Naive B cell (primary cell): ENCODE measurements at regions not wholly inside any gene's neighbourhood (a gene's known extent, or its start where the extent isn't known, plus 50 kb on each side); places are given as distances from the start of the nearest gene placed in this dataset.
A peak's percentile ranks its signal among the peaks of the same experiment; 100 is the strongest.

ENCODE experiments used
- ATAC-seq, 2 donors: fragments of 150-1000 bp; cut with Tn5 transposase; 2 replicates each; pipeline ENCODE4 v1.10.0; 2021; ENCODE audit warnings: low read depth in 2 of 2, mild to moderate bottlenecking in 2 of 2, moderate library complexity in 2 of 2
- DNase-seq: peaks from one replicate; pipeline ENCODE4 v3.0.0; 2022
- H3K27ac Mint-ChIP-seq, 6 donors: one replicate each; pipeline ENCODE4 v1.8.0; 2020 to 2022; ENCODE audit warnings: mild to moderate bottlenecking in 6 of 6, mixed read lengths in 6 of 6, moderate library complexity in 5 of 6, inconsistent platforms in 2 of 6
- H3K27me3 Mint-ChIP-seq, 3 donors: one replicate each; pipeline ENCODE4 v1.8.0; 2021 to 2022; ENCODE audit warnings: mixed read lengths in 3 of 3, mild to moderate bottlenecking in 1 of 3
- H3K36me3 Mint-ChIP-seq, 2 donors: one replicate each; pipeline ENCODE4 v1.8.0; 2020 to 2022; ENCODE audit warnings: mixed read lengths in 2 of 2, inconsistent platforms in 1 of 2, mild to moderate bottlenecking in 1 of 2
- H3K4me1 Mint-ChIP-seq, 3 donors: one replicate each; pipeline ENCODE4 v1.8.0; 2020 to 2022; ENCODE audit warnings: mixed read lengths in 3 of 3, inconsistent platforms in 1 of 3, mild to moderate bottlenecking in 1 of 3, moderate library complexity in 1 of 3
- H3K4me3 Mint-ChIP-seq, 8 donors: one replicate each; pipeline ENCODE4 v1.8.0; 2020 to 2022; ENCODE audit warnings: mild to moderate bottlenecking in 8 of 8, mixed read lengths in 8 of 8, moderate library complexity in 8 of 8, inconsistent platforms in 2 of 8
- H3K9me3 Mint-ChIP-seq, 7 donors: one replicate each; pipeline ENCODE4 v1.8.0; 2020 to 2022; ENCODE audit warnings: mixed read lengths in 7 of 7, mild to moderate bottlenecking in 5 of 7, inconsistent platforms in 2 of 7, moderate library complexity in 1 of 7

- ATAC-seq = no peak
- H3K9me3 Mint-ChIP-seq = peaks cover 0 to 5% (median 0%) of the 10 kb centered on the region in 7 donors
- DNase-seq = no peak
- H3K27me3 Mint-ChIP-seq = no peaks in the 10 kb centered on the region
- peaks cover 13 to 25% (median 15%) of the 10 kb centered on the region in 3 donors for H3K4me1 Mint-ChIP-seq
- H3K4me3 Mint-ChIP-seq = no peak overlapping the region
- peak overlapping the region in 2 of 6 donors; percentile 19 to 34 for H3K27ac Mint-ChIP-seq
- H3K36me3 Mint-ChIP-seq = no peaks in the 10 kb centered on the region
Observed at GRCh38 chr13:40076765-40077362, 421.4 kb downstream of the COG6 start.

- Mint-ChIP-seq H3K9me3 (peaks cover 0 to 5% (median 0%) of the 10 kb centered on the region in 7 donors), H3K27me3 (peaks cover 0 to 2% (median 0%) of the 10 kb centered on the region in 3 donors), H3K36me3 (no peaks in the 10 kb centered on the region), H3K27ac (peak overlapping the region in 2 of 6 donors; percentile 29 to 34), H3K4me1 (peaks cover 13 to 25% (median 15%) of the 10 kb centered on the region in 3 donors), H3K4me3 (no peak overlapping the region)
- DNase-seq (no peak), ATAC-seq (no peak)
Observed at GRCh38 chr13:40077396-40078027, 422.1 kb downstream of the COG6 start.

GRCh38 chr13:40079721-40080120 lies 424.3 kb downstream of the COG6 start:
- H3K27ac Mint-ChIP-seq = no peak overlapping the region
- ATAC-seq (no peak), DNase-seq (no peak)
- H3K9me3 Mint-ChIP-seq = peaks cover 0 to 5% (median 0%) of the 10 kb centered on the region in 7 donors
- no peak overlapping the region for H3K4me3 Mint-ChIP-seq
- no peaks in the 10 kb centered on the region for H3K36me3 Mint-ChIP-seq
- peaks cover 0 to 6% (median 0%) of the 10 kb centered on the region in 3 donors for H3K27me3 Mint-ChIP-seq
- peaks cover 10 to 25% (median 15%) of the 10 kb centered on the region in 3 donors for H3K4me1 Mint-ChIP-seq

GRCh38 chr13:40080676-40081075 lies 425.2 kb downstream of the COG6 start:
- H3K4me3 Mint-ChIP-seq = no peak overlapping the region
- H3K9me3 Mint-ChIP-seq = peaks cover 0 to 5% (median 0%) of the 10 kb centered on the region in 7 donors
- H3K4me1 Mint-ChIP-seq = peaks cover 10 to 17% (median 15%) of the 10 kb centered on the region in 3 donors
- DNase-seq (no peak), ATAC-seq (no peak)
- no peaks in the 10 kb centered on the region for H3K36me3 Mint-ChIP-seq
- H3K27me3 Mint-ChIP-seq = peaks cover 0 to 10% (median 0%) of the 10 kb centered on the region in 3 donors
- H3K27ac Mint-ChIP-seq = no peak overlapping the region

- no peaks in the 10 kb centered on the region for H3K36me3 Mint-ChIP-seq
- ATAC-seq = no peak
- peaks cover 0 to 10% (median 0%) of the 10 kb centered on the region in 3 donors for H3K27me3 Mint-ChIP-seq
- H3K4me3 Mint-ChIP-seq = no peak overlapping the region
- peaks cover 0 to 1% (median 0%) of the 10 kb centered on the region in 7 donors for H3K9me3 Mint-ChIP-seq
- H3K27ac Mint-ChIP-seq = peak overlapping the region in 1 of 6 donors; percentile 44
- DNase-seq = no peak
- H3K4me1 Mint-ChIP-seq = peaks cover 2 to 3% (median 2%) of the 10 kb centered on the region in 3 donors
Observed at GRCh38 chr13:40082639-40083038, 427.2 kb downstream of the COG6 start.

GRCh38 chr13:40083841-40084240 lies 428.4 kb downstream of the COG6 start:
- peaks cover 0 to 10% (median 0%) of the 10 kb centered on the region in 3 donors for H3K27me3 Mint-ChIP-seq
- H3K36me3 Mint-ChIP-seq = no peaks in the 10 kb centered on the region
- no peak for DNase-seq
- H3K9me3 Mint-ChIP-seq = no peaks in the 10 kb centered on the region
- peak overlapping the region in 1 of 6 donors; percentile 79 for H3K27ac Mint-ChIP-seq
- H3K4me3 Mint-ChIP-seq = no peak overlapping the region
- ATAC-seq = no peak
- H3K4me1 Mint-ChIP-seq = no peaks in the 10 kb centered on the region

GRCh38 chr13:40084934-40085333 lies 429.5 kb downstream of the COG6 start:
- H3K4me1 Mint-ChIP-seq = peaks cover 0 to 1% (median 0%) of the 10 kb centered on the region in 3 donors
- no peak overlapping the region for H3K4me3 Mint-ChIP-seq
- DNase-seq = no peak
- no peak overlapping the region for H3K27ac Mint-ChIP-seq
- H3K9me3 Mint-ChIP-seq = no peaks in the 10 kb centered on the region
- no peaks in the 10 kb centered on the region for H3K36me3 Mint-ChIP-seq
- H3K27me3 Mint-ChIP-seq = peaks cover 0 to 10% (median 0%) of the 10 kb centered on the region in 3 donors
- ATAC-seq = no peak

GRCh38 chr13:40087091-40088002 lies 431.9 kb downstream of the COG6 start:
- Mint-ChIP-seq H3K4me1 (peaks cover 0 to 5% (median 0%) of the 10 kb centered on the region in 3 donors), H3K27me3 (peaks cover 0 to 9% (median 0%) of the 10 kb centered on the region in 3 donors), H3K9me3 (no peaks in the 10 kb centered on the region), H3K27ac (peak overlapping the region in 2 of 6 donors; percentile 16 to 22), H3K36me3 (no peaks in the 10 kb centered on the region), H3K4me3 (no peak overlapping the region)
- DNase-seq = no peak
- no peak for ATAC-seq

GRCh38 chr13:40094056-40094455 lies 438.6 kb downstream of the COG6 start:
- no peak for DNase-seq

GRCh38 chr13:40095695-40096356 lies 440.4 kb downstream of the COG6 start:
- no peak overlapping the region for H3K4me3 Mint-ChIP-seq
- H3K36me3 Mint-ChIP-seq = peaks cover 0 to 11% of the 10 kb centered on the region in 2 donors
- no peak for DNase-seq
- no peak for ATAC-seq
- H3K9me3 Mint-ChIP-seq = peaks cover 0 to 9% (median 5%) of the 10 kb centered on the region in 7 donors
- peaks cover 6 to 23% (median 17%) of the 10 kb centered on the region in 3 donors for H3K4me1 Mint-ChIP-seq
- peak overlapping the region in 1 of 6 donors; percentile 22 for H3K27ac Mint-ChIP-seq
- H3K27me3 Mint-ChIP-seq = peaks cover 0 to 5% (median 0%) of the 10 kb centered on the region in 3 donors

More at GRCh38 chr13:40094056-40094455, 438.6 kb downstream of the COG6 start:
- Mint-ChIP-seq H3K36me3 (peaks cover 0 to 9% of the 10 kb centered on the region in 2 donors), H3K9me3 (peaks cover 0 to 8% (median 4%) of the 10 kb centered on the region in 7 donors), H3K27ac (no peak overlapping the region), H3K4me3 (no peak overlapping the region), H3K4me1 (peaks cover 6 to 21% (median 19%) of the 10 kb centered on the region in 3 donors), H3K27me3 (peaks cover 0 to 5% (median 0%) of the 10 kb centered on the region in 3 donors)
- ATAC-seq = no peak

GRCh38 chr13:40096357-40096901 lies 441.0 kb downstream of the COG6 start:
- DNase-seq (no peak), ATAC-seq (no peak)
- H3K36me3 Mint-ChIP-seq = peaks cover 0 to 11% of the 10 kb centered on the region in 2 donors
- H3K27me3 Mint-ChIP-seq = peaks cover 0 to 5% (median 0%) of the 10 kb centered on the region in 3 donors
- peaks cover 0 to 9% (median 5%) of the 10 kb centered on the region in 7 donors for H3K9me3 Mint-ChIP-seq
- H3K4me3 Mint-ChIP-seq = no peak overlapping the region
- H3K4me1 Mint-ChIP-seq = peaks cover 11 to 29% (median 23%) of the 10 kb centered on the region in 3 donors
- peak overlapping the region in 1 of 6 donors; percentile 22 for H3K27ac Mint-ChIP-seq

- Mint-ChIP-seq H3K36me3 (peaks cover 0 to 11% of the 10 kb centered on the region in 2 donors), H3K9me3 (peaks cover 0 to 9% (median 5%) of the 10 kb centered on the region in 7 donors), H3K4me3 (no peak overlapping the region), H3K4me1 (peaks cover 25 to 44% (median 39%) of the 10 kb centered on the region in 3 donors), H3K27ac (peak overlapping the region in 1 of 6 donors; percentile 49), H3K27me3 (peaks cover 0 to 5% (median 0%) of the 10 kb centered on the region in 3 donors)
- no peak for ATAC-seq
- no peak for DNase-seq
Observed at GRCh38 chr13:40098246-40098645, 442.8 kb downstream of the COG6 start.
